ENCODE measurements at regions not wholly inside any gene's neighbourhood (a gene's known extent, or its start where the extent isn't known, plus 50 kb on each side); places are given as distances from the start of the nearest gene placed in this dataset.

DNA sequence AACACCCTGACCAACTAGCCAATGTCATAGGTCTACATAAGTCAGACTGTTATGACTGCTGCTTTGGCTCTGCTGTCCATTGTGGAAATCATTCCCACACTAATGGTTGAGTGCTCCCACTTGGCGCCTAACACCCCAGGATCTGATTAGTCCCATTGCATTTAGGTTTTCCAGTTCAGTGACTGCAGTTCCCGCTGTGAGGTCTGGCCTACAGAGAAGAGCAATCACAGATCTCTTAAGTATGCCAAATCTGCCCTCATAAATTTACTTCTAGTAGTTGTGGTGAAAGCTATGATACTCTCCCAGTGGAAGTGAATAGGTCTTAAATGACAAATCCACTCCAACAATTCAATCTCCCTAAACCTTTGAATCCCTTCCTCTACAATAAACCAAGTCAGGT, 77.3 kb upstream of the IL2 start:
- no peak overlapping the region for H3K4me3 ChIP-seq (ENCODE audit: low read depth, low read length)
- TF ChIP-seq, protein P1, sequence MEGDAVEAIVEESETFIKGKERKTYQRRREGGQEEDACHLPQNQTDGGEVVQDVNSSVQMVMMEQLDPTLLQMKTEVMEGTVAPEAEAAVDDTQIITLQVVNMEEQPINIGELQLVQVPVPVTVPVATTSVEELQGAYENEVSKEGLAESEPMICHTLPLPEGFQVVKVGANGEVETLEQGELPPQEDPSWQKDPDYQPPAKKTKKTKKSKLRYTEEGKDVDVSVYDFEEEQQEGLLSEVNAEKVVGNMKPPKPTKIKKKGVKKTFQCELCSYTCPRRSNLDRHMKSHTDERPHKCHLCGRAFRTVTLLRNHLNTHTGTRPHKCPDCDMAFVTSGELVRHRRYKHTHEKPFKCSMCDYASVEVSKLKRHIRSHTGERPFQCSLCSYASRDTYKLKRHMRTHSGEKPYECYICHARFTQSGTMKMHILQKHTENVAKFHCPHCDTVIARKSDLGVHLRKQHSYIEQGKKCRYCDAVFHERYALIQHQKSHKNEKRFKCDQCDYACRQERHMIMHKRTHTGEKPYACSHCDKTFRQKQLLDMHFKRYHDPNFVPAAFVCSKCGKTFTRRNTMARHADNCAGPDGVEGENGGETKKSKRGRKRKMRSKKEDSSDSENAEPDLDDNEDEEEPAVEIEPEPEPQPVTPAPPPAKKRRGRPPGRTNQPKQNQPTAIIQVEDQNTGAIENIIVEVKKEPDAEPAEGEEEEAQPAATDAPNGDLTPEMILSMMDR (IDR thresholded peaks at IDR 0.05; ENCODE audit: control insufficient read depth, extremely low read depth, insufficient read depth): no peak
- DNase-seq (ENCODE audit: low read depth): no peak

DNA sequence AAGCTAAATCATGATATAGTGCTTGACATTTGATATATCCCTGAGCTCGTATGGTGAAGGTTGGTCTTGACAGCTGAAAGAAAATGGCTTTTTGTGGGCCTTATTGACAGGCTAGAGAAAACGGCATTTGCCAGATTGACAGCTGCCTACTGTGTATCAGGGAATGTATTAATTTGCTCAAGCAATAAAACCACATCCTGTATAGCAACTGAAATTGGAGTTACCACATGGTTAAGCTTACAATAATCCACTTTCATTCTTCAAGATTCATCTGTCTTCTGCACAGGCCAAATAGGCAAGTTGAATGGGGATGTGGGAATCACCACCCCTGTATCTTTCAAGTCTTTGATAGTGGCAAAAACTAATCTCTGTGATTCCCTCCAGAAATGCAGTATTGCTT, 76.2 kb upstream of the IL2 start:
- no peak for DNase-seq (ENCODE audit: low read depth)
- H3K4me3 ChIP-seq (ENCODE audit: low read depth, low read length): no peak overlapping the region
- TF ChIP-seq, protein P1 (IDR thresholded peaks at IDR 0.05; ENCODE audit: control insufficient read depth, extremely low read depth, insufficient read depth): no peak

DNA sequence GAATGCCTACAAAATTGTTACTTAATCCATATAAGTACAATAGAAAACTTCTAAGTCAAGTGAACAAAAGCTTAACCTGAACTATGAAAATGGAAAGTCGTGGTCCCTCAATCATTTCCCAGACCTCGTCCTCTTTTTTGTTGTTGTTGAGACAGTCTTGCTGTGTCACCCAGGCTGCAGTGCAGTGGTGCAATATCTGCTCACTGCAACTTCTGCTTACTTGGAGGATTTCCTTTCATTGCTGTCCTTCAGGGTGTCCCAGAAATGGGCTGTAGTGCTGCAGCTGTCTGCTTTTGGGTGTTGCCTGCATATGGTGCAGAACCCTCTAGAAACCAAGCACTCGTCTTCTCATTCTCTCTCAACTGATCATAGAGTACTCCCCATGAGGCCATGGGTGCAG, 75.0 kb upstream of the IL2 start:
- TF ChIP-seq, protein P1 (IDR thresholded peaks at IDR 0.05; ENCODE audit: control insufficient read depth, extremely low read depth, insufficient read depth): no peak
- DNase-seq (ENCODE audit: low read depth): no peak
- no peak overlapping the region for H3K4me3 ChIP-seq (ENCODE audit: low read depth, low read length)

DNA sequence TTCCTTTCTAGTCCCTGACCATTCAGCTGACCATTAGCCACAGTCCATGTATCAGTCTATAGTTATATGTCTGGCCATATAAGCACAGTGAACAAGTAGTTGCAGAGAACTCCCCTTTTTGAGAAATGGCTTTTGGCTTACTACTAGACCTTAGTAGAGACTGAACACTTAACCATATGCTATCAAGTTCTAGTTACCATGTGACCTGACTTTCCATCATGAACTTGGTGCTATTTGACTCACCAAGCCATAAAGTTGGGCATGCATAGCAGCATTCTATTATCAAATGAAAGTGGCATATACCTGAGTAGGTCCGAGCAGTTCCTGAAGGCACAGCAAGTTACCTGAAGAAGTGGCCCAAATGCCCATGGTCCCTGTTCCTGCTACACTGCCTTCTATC, 74.5 kb upstream of the IL2 start:
- TF ChIP-seq, protein P1 (IDR thresholded peaks at IDR 0.05; ENCODE audit: control insufficient read depth, extremely low read depth, insufficient read depth): no peak
- H3K4me3 ChIP-seq (ENCODE audit: low read depth, low read length): no peak overlapping the region

DNA sequence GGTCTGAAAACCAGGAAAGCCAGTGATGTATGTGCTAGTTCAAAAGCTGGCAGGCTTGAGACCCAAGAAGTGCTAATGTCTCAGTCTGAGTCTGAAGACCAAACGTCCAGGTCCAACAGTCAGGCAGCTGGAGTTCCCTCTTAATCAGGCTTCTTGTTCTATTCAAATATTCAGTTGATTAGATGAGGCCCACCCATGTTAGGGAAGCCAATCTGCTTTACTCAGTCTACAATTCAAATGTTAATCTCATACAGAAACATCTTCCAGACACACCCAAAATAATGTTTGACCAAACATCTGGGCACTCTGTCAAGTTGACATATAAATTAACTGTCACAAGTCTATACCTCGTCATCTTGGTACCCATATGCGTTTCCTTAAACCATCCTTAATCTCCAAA, 72.4 kb upstream of the IL2 start:
- no peak for DNase-seq (ENCODE audit: low read depth)
- no peak overlapping the region for H3K4me3 ChIP-seq (ENCODE audit: low read depth, low read length)

More for the DNA sequence above, 74.5 kb upstream of the IL2 start:
- no peak for DNase-seq (ENCODE audit: low read depth)

DNA sequence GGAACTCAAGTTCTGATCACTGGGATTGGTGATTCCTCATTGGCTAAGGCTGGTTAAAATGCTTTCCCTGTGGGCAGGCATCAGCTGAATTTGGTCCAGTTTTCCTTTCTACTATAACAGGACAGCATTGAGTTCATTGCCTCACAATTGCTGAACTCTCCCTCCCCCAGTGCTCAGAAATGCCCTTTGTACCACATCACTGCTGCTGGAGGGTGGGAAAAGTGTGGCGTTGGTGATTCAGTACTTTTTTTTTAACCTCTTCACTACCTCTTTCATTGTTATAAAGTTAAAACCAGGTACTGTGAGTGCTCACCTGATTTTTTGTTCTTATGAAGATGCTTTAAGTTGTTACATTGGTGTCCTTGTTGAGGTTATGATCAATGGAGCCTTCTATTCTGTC, 69.3 kb upstream of the IL2 start:
- DNase-seq (ENCODE audit: low read depth): no peak
- H3K4me3 ChIP-seq (ENCODE audit: low read depth, low read length): no peak overlapping the region
- TF ChIP-seq, protein P1 (IDR thresholded peaks at IDR 0.05; ENCODE audit: control insufficient read depth, extremely low read depth, insufficient read depth): no peak

More for the DNA sequence above, 72.4 kb upstream of the IL2 start:
- TF ChIP-seq, protein P1 (IDR thresholded peaks at IDR 0.05; ENCODE audit: control insufficient read depth, extremely low read depth, insufficient read depth): no peak

DNA sequence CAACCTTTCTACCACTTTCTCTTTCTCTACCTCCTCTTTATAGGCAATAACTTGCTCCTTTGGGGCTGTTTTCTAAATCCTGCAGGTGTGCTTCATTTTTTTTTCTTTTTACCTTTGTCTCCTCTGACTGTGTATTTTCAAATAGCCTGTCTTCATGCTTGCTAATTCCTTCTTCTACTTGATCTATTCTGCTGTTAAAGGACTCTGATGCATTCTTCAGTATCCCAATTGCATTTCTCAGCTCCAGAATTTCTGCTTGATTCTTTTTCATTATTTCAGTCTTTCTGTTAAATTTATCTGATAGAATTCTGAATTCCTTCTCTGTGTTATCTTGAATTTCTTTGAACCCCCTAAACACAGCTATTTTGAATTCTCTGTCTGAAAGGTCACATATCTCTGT, 67.7 kb upstream of the IL2 start:
- no peak for DNase-seq (ENCODE audit: low read depth)
- H3K4me3 ChIP-seq (ENCODE audit: low read depth, low read length): no peak overlapping the region
- TF ChIP-seq, protein P1 (IDR thresholded peaks at IDR 0.05; ENCODE audit: control insufficient read depth, extremely low read depth, insufficient read depth): no peak

All from LNCaP clone FGC (cell line).